ENCODE measurements at regions not wholly inside any gene's neighbourhood (a gene's known extent, or its start where the extent isn't known, plus 50 kb on each side); places are given as distances from the start of the nearest gene placed in this dataset.
A peak's percentile ranks its signal among the peaks of the same experiment; 100 is the strongest.
"Not testable (repeated sequence)": the region's sequence is repeated elsewhere in the genome, so short reads cannot be mapped to it uniquely, and the experiment has no call there.

GRCh38 chr14:46147452-46147851 lies 504.1 kb downstream of the RPL10L start:
- FAIRE-seq, result no peak

DNA sequence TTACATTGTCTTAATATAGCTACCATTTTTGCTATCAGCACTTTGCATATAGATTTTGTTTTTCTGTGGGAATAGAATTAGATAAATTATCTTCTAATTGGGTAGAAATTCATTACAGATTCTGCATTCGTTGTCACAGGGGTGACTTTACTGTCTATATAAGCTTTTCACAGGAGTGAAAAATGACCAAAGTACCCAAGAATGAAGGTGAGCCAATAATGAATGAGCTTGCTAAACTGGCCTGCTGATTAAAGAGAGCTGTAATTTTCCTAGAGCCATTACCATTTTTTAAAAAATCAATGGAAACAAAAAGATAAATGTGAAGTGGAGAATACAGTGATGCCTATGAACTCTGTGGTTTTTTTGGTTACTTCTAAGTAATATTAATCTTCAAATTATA lies 504.6 kb downstream of the RPL10L start:
- no peak for FAIRE-seq

GRCh38 chr14:46140445-46140844 lies 511.1 kb downstream of the RPL10L start:
- FAIRE-seq, result no peak

DNA sequence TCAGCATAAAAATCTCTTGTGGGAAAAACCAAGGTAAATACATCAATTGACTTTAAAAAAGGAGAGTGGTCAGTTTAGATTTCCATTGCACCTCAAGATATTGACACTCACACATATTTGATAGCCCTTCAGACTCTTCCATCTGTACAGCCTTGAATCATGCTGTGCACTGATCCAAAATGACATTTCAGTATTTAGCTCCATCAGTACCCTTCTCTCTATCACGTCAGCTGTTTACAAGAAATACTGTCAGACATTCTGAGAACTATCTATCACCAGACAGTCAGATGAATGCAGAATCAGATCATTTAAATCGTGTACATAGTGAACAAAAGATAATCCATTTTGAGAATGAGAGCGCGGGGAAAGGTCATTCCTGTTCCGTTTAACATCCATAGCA lies 511.9 kb downstream of the RPL10L start:
- FAIRE-seq, result no peak

DNA sequence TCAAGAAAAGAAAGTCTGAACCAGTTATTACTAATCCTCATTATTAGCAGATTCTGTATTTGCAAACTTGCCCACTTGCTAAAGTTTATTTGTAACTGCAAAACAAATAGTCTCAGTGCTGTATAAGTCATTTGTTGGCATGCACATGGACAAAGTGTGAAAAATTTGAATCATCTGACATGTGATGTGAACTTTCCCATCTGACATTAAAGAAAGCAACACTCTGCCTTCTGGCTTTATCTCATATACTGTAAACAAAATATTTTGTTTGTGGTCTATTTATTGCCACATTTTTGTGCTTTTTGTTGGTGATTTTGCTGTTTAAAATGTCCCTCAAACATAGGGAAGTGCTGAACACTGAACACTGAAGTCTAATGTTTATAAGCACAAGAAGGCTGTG lies 513.8 kb downstream of the RPL10L start:
- no peak for FAIRE-seq

- FAIRE-seq, result no peak
Measured at GRCh38 chr14:46136456-46136855, 515.1 kb downstream of the RPL10L start.

DNA sequence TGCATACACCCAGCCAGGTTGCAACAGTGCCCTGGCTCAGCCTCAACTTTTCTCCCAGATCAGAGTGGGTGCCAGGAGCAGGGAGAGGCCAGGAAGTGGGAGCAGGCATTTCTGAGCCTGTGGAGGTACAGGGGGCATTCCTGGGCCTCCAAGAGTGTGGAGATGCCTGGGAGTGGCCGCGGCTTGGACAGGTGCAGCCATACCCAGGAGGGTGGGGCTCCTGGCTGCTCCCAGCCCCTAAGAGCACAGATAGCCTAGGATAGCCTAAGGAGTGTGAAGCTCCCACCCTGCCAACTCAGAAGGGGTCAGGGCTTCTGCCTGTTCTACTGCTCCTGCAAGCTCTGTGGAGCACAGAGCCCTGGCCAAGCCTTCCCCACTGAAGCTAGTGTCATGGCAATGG lies 543.4 kb downstream of the RPL10L start:
- FAIRE-seq, result no peak

DNA sequence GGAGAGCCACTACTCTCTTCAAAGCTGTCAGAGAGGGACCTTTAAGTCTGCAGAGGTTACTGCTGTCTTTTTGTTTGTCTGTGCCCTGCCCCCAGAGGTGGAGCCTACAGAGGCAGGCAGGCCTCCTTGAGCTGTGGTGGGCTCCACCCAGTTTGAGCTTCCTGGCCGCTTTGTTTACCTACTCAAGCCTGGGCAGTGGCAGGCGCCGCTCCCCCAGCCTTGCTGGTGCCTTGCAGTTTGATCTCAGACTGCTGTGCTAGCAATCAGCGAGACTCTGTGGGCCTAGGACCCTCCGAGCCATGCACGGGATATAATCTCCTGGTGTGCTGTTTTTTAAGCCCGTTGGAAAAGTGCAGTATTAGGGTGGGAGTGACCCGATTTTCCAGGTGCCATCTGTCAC lies 550.7 kb downstream of the RPL10L start:
- FAIRE-seq, result not testable (repeated sequence)

DNA sequence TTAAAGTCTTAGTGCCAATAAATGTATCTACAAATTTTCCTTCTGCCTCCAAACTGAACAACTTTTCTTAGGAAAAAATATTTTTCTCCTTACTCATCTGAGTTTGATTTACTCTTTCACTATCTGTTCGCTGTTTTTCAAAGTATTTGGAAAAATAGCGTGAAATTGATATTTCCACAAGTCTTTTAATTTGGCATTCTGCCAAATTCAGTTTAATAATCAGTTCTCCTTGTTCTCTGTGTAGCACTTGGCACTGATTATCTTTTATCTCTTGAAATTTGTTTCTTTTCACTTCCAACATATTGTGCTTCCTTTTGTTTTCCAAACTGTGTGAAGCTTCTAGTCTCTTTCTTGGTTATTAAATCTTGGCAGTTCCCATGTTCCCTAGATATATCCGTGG lies 559.8 kb downstream of the RPL10L start:
- FAIRE-seq, result no peak

DNA sequence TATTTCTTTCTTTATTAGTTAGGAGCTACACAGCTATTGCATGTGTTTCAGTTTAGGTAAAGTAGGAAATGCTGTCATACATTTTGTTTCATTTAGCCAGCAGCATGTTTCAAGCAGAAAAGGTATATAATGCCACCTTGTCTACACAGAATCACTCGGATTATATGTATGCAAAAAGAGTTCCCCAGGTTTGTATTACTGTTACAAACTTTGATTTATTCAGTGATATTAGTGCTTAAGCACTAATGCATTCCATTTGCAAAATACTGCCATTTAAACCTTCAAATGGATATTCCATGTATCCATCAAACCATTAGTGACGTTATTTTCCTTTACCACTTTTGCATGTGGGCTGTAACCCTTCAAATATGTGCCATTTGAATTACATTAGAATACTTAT lies 564.0 kb downstream of the RPL10L start:
- FAIRE-seq, result no peak

DNA sequence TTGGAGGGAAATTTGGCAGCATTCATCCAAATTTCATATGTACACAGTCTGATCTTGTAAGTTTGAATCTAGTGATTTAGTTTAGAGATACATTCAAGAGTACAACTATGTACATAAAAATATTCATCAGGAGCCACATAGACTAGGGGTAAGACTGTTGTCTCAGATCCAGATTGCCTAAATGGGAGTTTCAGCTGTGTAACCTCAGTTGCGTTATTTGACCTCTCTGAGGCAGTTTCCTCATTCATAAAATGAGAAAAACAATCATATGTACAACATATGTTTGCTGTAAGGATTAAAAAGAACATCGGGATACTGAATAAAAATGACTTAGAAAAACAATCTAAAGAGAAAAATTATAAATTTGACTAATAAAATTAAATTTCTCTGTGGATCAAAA lies 577.5 kb downstream of the RPL10L start:
- no peak for FAIRE-seq

DNA sequence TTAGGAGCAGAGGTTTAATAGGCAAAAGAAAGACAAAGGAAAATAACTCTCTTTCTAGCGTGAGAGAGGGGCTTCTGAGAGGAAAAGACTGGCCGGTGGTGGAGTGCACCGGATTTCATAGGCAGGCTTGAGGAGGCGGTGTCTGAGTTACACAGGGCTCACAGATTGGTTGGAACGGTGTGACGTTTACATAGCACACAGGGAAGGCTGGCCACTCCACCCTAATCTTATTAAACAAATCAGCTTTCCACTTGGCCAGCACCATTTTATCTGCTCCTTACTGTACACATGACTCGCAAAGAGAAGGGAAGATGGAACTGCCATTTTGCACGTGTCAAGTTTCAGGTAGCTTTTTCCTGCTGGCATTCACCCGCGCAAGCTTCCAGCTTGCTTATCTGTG lies 587.7 kb downstream of the RPL10L start:
- no peak for FAIRE-seq

GRCh38 chr14:46058964-46059563 lies 592.5 kb downstream of the RPL10L start:
- no peak for FAIRE-seq

GRCh38 chr14:46057799-46058198 lies 593.8 kb downstream of the RPL10L start:
- FAIRE-seq, result no peak

DNA sequence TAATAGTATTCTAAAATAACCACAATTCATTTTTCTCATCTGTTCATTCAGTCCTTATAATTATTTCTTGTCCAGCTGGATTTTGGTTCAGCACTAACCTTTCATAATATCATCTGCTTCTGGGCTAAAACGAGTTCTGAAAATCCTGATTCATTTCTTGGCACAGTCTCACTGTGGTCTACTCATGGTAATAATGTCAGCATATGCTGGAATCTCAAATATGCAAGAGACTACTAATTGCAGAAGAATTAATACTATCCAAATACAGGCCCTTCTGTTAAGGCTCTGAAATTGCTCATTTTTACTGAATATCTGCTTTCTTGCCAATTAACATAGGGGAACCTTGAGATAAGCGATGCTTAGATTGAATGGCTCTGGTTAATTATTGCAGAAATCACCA lies 597.1 kb downstream of the RPL10L start:
- no peak for FAIRE-seq

GRCh38 chr14:46053221-46053620 lies 598.4 kb downstream of the RPL10L start:
- peak; percentile 28 for FAIRE-seq

GRCh38 chr14:46051796-46052195 lies 599.8 kb downstream of the RPL10L start:
- no peak for FAIRE-seq

DNA sequence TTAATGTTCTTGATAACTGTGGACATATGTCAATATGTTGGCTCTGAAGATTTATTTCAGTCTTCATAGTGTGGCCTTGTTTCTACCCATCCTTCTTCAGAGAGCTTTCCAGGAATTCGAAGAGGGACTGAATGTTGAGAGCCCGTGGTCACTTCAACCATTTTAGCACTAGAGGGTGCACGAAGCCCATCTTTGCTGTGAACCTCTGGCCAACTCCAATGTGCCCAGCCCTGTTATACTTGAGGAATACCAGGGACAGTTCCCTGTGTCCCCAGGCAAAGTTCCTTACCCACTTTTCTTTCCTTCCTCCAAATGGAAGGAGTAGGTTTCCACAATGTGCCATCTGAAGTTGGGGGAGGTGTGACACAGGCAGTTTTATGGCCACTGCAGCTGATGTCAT lies 603.5 kb downstream of the RPL10L start:
- no peak for FAIRE-seq

DNA sequence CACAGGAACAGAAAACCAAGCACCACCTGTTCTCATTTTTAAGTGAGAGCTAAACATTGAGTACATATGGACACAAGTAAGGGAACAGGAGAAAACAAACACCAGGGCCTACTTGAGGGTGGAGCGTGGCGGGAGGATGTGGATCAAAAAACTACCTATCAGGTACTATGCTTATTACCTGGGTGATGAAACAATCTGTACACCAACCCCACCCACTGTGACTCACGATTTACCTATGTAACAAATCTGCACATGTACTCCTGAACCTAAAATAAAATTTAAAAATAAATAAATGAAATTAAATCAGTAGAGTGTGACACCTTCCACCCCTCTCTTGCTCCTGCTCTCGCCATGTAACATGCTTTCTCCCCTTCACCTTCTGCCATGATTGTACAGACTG lies 615.5 kb downstream of the RPL10L start:
- no peak for FAIRE-seq

DNA sequence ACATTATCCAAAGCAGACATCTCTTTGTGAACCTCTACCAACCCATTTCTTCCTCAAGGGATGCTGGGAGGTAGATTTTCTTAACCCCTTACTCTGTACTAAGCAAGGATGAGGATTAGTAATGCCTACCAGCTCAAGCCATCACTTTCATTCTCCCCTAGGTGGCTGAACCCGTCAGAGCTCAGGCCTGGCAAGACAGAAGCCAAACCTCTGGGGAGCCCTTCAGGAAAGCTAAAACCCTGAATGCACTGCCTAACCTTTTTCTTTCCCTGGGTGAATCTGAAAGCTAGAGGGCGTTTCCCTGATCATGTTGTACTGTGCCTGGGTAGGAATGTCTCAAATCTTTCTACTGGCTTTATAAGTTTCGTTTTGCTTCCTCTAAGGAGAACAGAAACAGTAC lies 617.3 kb downstream of the RPL10L start:
- no peak for FAIRE-seq

- FAIRE-seq, result no peak
Measured at GRCh38 chr14:46018846-46019420, 632.6 kb downstream of the RPL10L start.

GRCh38 chr14:46008348-46008747 lies 643.2 kb downstream of the RPL10L start:
- FAIRE-seq, result no peak

DNA sequence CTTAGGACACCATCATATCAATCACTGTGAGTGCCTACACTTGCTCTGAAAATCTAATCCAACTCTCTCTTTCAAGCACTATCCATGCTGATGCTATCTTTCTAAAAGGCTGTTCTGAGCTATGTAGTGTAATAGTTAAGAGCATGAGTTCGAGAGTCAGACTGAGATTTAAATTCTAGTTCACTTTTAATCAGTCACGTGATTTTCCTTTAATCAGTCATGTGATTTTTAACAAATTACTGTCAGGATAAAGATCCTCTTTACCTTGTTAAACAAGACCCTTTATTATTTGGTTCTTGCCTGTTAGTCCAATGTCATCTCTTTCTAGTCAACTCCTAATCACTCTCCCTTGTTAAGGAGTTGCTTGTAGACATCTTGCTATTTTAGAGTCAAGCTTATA lies 653.0 kb downstream of the RPL10L start:
- no peak for FAIRE-seq

DNA sequence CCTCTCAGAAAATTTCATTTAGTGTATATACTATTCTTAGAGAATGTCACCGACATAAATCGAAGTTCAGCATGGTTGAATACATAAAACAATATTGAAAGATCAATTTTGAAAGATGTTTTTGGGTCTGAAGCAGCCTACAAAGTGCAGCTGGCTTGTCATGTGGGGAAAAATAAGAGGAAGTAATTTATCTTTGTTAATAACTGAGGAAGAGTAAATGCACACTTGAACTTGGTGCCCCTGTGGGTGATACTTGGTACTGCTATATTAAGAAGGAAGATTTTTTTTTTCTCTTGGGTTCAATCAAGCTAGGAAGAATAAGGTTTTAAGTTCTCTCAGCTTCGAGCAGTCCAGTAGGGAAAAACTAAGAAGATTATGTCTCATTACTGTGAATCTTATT lies 661.3 kb downstream of the RPL10L start:
- no peak for FAIRE-seq

DNA sequence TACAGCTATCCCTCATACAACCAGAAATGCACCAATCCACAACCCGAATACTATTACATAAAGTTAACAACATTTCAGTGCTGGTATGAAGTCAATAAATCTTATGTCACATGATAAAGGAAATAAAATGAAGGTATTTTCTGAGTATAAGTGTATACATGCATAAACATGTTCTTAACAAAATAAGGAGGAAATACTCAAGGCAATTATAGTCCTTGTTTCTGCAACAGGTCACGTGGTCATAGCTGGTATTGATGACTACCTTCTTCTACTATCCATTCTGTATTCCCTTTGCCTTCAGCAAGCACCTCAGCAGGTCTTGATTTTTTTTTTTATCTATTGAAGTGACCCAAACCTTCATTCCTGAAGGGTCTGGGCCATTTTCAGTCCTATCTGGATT lies 675.6 kb downstream of the RPL10L start:
- FAIRE-seq, result no peak
